Esophagus (tissue), 2 donors: ENCODE measurements at regions not wholly inside any gene's neighbourhood (a gene's known extent, or its start where the extent isn't known, plus 50 kb on each side); places are given as distances from the start of the nearest gene placed in this dataset.

Experiments
- H3K27ac ChIP-seq, 2 donors: one replicate each; pipeline ENCODE4 v1.5.1; 2013; ENCODE audit warnings: low read depth in 2 of 2, mild to moderate bottlenecking in 2 of 2, inconsistent platforms in 1 of 2, low read length in 1 of 2, moderate library complexity in 1 of 2
- H3K27me3 ChIP-seq, 2 donors: one replicate each; pipeline ENCODE4 v1.6.1; 2013; ENCODE audit warnings: low read length in 2 of 2, control low read depth in 1 of 2, mild to moderate bottlenecking in 1 of 2; ENCODE audit not compliant: insufficient read depth in 2 of 2, control insufficient read depth in 1 of 2
- H3K36me3 ChIP-seq, 2 donors: one replicate each; pipeline ENCODE4 v1.6.1; 2013; ENCODE audit warnings: low read length in 1 of 2; ENCODE audit not compliant: control insufficient read depth in 2 of 2, insufficient read depth in 2 of 2
- H3K4me1 ChIP-seq, 2 donors: one replicate each; pipeline ENCODE4 v1.6.1; 2013; ENCODE audit warnings: low read length in 1 of 2; ENCODE audit not compliant: control insufficient read depth in 2 of 2, insufficient read depth in 2 of 2
- H3K4me3 ChIP-seq, 2 donors: one replicate each; pipeline ENCODE4 v1.5.1; 2013; ENCODE audit warnings: low read length in 2 of 2, mild to moderate bottlenecking in 2 of 2, low read depth in 1 of 2, moderate library complexity in 1 of 2
- H3K9me3 ChIP-seq, 2 donors: one replicate each; pipeline ENCODE4 v1.6.1; 2013; ENCODE audit warnings: mild to moderate bottlenecking in 2 of 2, low read depth in 1 of 2, low read length in 1 of 2, moderate library complexity in 1 of 2; ENCODE audit not compliant: control insufficient read depth in 2 of 2, insufficient read depth in 1 of 2
- WGBS, 2 donors: extraction: QIAGEN DNeasy Blood & Tissue Kit; methylation state at CpG; one replicate each; pipeline ENCODE4 v1.1.7; 2013; 5-methylcytosine and 5-hydroxymethylcytosine counted together
- donor health status: healthy with polysubstance abuse.
- donor health status: Bipolar disorder and iron deficiency.

- no peak overlapping the region for H3K27ac ChIP-seq
- no peaks in the 10 kb centered on the region for H3K9me3 ChIP-seq
- H3K4me3 ChIP-seq = no peak overlapping the region
- H3K27me3 ChIP-seq = no peaks in the 10 kb centered on the region
- WGBS, 2 donors = 74 to 86% methylated on average over 3 of the region's 3 CpGs
- no peaks in the 10 kb centered on the region for H3K36me3 ChIP-seq
- H3K4me1 ChIP-seq = peaks cover 5 to 7% of the 10 kb centered on the region in 2 donors
Observed at GRCh38 chr3:193813501-193813830, 220.5 kb downstream of the OPA1 start.

- Histone ChIP-seq H3K9me3 (no peaks in the 10 kb centered on the region), H3K4me1 (peaks cover 5 to 7% of the 10 kb centered on the region in 2 donors), H3K27ac (no peak overlapping the region), H3K4me3 (no peak overlapping the region), H3K36me3 (no peaks in the 10 kb centered on the region), H3K27me3 (no peaks in the 10 kb centered on the region)
- 90 to 92% methylated on average over 11 of the region's 11 CpGs for WGBS, 2 donors
Observed at GRCh38 chr3:193814166-193814892, 221.3 kb downstream of the OPA1 start.

DNA sequence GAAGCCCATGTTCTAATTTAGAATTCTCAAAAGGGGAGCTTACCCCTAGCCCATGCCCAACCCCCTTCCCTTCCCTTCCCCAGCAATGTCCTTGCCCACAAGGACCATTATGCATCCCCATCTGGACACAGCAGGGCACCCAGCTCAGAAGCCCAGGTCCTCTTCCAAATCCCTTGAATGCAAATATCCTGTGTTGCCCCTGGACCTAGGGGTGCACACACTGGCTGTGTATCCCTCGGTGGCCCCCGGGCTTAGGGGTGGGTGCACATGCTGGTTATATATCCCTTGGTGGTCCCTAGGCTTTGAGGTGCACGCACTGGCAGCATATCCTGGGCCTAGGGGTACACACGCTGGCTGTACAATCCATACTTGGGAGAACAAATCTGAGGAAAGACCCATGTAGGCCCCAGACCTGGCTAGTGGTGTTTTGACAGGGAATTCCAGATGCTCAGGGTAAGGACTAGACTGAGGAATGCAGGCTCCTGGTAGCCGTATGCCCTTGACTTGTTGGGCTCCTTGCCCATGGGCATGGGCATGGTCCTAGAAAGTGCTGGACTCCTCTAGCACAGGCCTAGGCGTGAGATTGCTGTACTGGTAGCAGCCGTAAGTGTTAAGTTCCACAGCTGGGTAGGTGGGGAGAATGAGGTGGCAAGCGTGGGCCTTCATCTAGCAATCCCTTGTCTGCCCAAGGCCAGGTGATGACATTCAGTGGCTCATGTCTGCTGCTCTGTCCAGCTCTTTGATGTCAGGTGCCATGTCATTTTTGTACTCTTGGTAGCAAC, 222.4 kb downstream of the OPA1 start:
- Histone ChIP-seq H3K27ac (no peak overlapping the region), H3K9me3 (no peaks in the 10 kb centered on the region), H3K36me3 (no peaks in the 10 kb centered on the region), H3K4me1 (peaks cover 5 to 7% of the 10 kb centered on the region in 2 donors), H3K4me3 (no peak overlapping the region), H3K27me3 (no peaks in the 10 kb centered on the region)
- WGBS, 2 donors = 84 to 91% methylated on average over 8 of the region's 8 CpGs

DNA sequence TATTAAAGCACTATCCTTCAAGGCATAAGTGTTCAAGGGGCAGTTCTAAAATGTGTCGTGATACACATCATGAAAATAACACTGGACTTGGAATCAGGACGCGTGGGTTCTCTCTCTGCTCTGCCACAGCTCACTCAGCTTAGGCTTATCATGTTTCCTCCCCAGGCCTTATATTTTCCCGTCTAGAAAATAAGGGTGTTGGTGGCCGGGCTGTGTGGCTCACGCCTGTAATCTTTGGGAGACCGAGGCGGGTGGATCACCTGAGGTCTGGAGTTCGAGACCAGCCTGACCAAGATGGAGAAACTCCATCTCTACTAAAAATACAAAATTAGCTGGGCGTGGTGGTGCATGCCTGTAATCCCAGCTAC, 223.0 kb downstream of the OPA1 start:
- Histone ChIP-seq H3K4me1 (peaks cover 5 to 7% of the 10 kb centered on the region in 2 donors), H3K27me3 (no peaks in the 10 kb centered on the region), H3K9me3 (no peaks in the 10 kb centered on the region), H3K36me3 (no peaks in the 10 kb centered on the region), H3K4me3 (no peak overlapping the region), H3K27ac (no peak overlapping the region)
- 93% methylated on average over 10 of the region's 10 CpGs for WGBS, 2 donors

- Histone ChIP-seq H3K36me3 (no peaks in the 10 kb centered on the region), H3K27ac (peak overlapping the region in 1 of 2 donors; percentile 26), H3K4me3 (no peak overlapping the region), H3K9me3 (no peaks in the 10 kb centered on the region), H3K4me1 (peaks cover 5 to 7% of the 10 kb centered on the region in 2 donors), H3K27me3 (no peaks in the 10 kb centered on the region)
- 23 to 24% methylated on average over 14 of the region's 14 CpGs for WGBS, 2 donors
Observed at GRCh38 chr3:193816656-193817311, 223.8 kb downstream of the OPA1 start.

DNA sequence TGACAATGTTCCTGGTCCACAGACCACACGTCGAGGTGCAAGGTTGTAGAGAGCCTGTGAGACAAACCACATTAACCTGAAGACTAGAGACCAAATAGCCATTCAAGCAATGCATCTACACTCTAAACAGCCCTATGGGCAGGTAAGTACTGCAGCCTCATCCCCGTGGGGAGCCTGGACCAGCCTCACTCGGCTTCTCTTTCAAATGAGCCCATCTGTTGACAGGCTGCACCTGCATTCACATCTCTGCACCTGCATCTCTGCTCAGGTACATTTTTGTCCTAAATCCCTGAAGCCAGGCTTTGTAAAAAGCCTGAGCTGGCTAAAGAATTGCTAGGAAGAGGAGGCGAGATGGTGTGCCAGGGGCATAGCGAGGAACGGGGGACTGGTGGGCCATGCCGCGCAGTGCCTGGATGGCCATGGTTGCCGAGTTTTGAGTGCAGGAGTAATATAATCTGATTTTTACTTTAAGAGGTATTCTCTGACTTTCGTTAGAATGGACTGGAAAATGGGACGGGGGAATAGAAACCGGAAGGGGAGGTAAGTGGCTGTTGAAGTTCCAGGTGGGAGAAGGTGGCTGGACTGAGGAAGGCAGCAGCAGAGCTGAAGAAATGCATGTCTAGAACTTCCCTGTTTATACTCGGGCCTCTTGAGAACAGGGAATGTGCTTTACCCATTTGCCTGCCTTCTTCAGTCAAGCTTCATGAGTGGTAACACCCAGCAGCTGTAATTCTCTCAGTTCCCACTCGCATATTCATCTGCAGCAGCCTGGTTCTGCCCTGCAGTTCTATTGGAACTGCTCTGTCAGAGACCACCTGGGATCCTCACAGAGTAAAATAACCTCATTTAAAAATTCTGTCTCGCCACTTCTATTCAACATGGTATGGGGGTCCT, 226.4 kb downstream of the OPA1 start:
- no peak overlapping the region for H3K4me3 ChIP-seq
- H3K27ac ChIP-seq = no peak overlapping the region
- H3K27me3 ChIP-seq = no peaks in the 10 kb centered on the region
- H3K36me3 ChIP-seq = no peaks in the 10 kb centered on the region
- H3K4me1 ChIP-seq = peaks cover 5 to 7% of the 10 kb centered on the region in 2 donors
- H3K9me3 ChIP-seq = no peaks in the 10 kb centered on the region
- WGBS, 2 donors = 93% methylated on average over 16 of the region's 16 CpGs

DNA sequence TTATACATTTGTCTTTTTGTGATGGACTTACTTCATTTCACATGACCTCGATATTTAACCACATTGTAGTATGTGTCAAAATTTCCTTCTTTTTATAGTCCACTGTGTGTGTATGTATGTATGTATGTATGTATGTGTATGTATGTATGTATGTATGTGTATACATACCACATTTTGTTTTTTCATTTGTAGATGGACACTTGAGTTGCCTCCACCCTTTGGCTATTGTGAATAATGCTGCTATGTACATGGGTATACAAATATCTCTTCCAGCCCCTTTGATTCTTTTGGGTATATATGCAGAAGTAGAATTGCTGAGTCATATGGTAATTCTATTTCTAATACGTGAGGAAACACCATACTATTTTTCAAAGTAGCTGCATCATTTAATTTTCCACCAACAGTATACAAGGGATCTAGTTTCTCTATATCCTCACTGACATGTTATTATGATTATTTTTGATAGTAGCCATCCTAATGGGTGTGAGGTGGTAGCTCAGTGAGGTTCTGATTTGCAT, 228.2 kb downstream of the OPA1 start:
- WGBS, 2 donors = 68 to 80% methylated on average over 2 of the region's 2 CpGs
- no peaks in the 10 kb centered on the region for H3K36me3 ChIP-seq
- no peaks in the 10 kb centered on the region for H3K27me3 ChIP-seq
- no peaks in the 10 kb centered on the region for H3K9me3 ChIP-seq
- H3K4me3 ChIP-seq = no peak overlapping the region
- peaks cover 5 to 10% of the 10 kb centered on the region in 2 donors for H3K4me1 ChIP-seq
- no peak overlapping the region for H3K27ac ChIP-seq

- Histone ChIP-seq H3K27ac (no peak overlapping the region), H3K9me3 (no peaks in the 10 kb centered on the region), H3K4me3 (no peak overlapping the region), H3K4me1 (peaks cover 0 to 5% of the 10 kb centered on the region in 2 donors), H3K27me3 (no peaks in the 10 kb centered on the region), H3K36me3 (no peaks in the 10 kb centered on the region)
- 65 to 75% methylated on average over 3 of the region's 3 CpGs for WGBS, 2 donors
Observed at GRCh38 chr3:193822492-193823212, 229.6 kb downstream of the OPA1 start.
